SK-N-SH (cell line): ENCODE measurements at regions not wholly inside any gene's neighbourhood (a gene's known extent, or its start where the extent isn't known, plus 50 kb on each side); places are given as distances from the start of the nearest gene placed in this dataset.

ENCODE experiments used
- CTCF ChIA-PET: fragments of 300-600, 350-600 bp; formaldehyde crosslinking; extraction: SDS; loops from one replicate; lab custom pipeline; 2021; lab: Yijun Ruan, JAX
- POLR2A ChIA-PET: fragments of 350-600 bp; sonication (Branson Sonifier 250); formaldehyde crosslinking; extraction: SDS; loops from one replicate; lab custom pipeline; 2020; ENCODE audit warnings: antibody characterized with exemption, inconsistent platforms; lab: Yijun Ruan, JAX
- DNase-seq: peaks from one replicate; pipeline ENCODE4 v3.0.0; 2012
- H2AFZ ChIP-seq: fragments of 200-600 bp; sonication (generic); 2 replicates; pipeline ENCODE4 v1.8.1; 2016; ENCODE audit warnings: antibody characterized with exemption, mild to moderate bottlenecking, low read depth
- H3F3A ChIP-seq: fragments of 200-600 bp; sonication (generic); replicated peaks from 2 replicates; pipeline ENCODE3; 2016; ENCODE audit warnings: antibody characterized with exemption, mild to moderate bottlenecking; ENCODE audit not compliant: insufficient read depth
- H3K27ac ChIP-seq, 2 experiments: fragments of 200-500 bp in 1 of 2; fragments of 200-600 bp in 1 of 2; sonication (Bioruptor generic) in 1 of 2; sonication (generic), shearing (Covaris generic) in 1 of 2; 2 replicates each; pipeline versions ENCODE4 v1.5.1 to v1.6.1; 2014 to 2016; ENCODE audit warnings: low read depth in 2 of 2, inconsistent platforms in 1 of 2, low read length in 1 of 2, mild to moderate bottlenecking in 1 of 2, mixed read lengths in 1 of 2
- H3K27me3 ChIP-seq: fragments of 200-600 bp; sonication (generic), shearing (Covaris generic); 2 replicates; pipeline ENCODE4 v1.6.1; 2016; ENCODE audit warnings: mixed run types; ENCODE audit not compliant: insufficient read depth
- H3K36me3 ChIP-seq, 2 experiments: fragments of 200-500 bp in 1 of 2; fragments of 200-600 bp in 1 of 2; sonication (Bioruptor generic) in 1 of 2; sonication (generic) in 1 of 2; replicated peaks in 1 of 2; 2 replicates each; pipeline versions ENCODE3 to v1.5.1; 2014 to 2016; ENCODE audit warnings: low read length in 1 of 2, mild to moderate bottlenecking in 1 of 2; ENCODE audit not compliant: insufficient read depth in 2 of 2, control insufficient read depth in 1 of 2
- H3K4me1 ChIP-seq, 2 experiments: fragments of 200-500 bp in 1 of 2; fragments of 200-600 bp in 1 of 2; sonication (Bioruptor generic) in 1 of 2; sonication (generic), shearing (Covaris generic) in 1 of 2; 2 replicates each; pipeline versions ENCODE4 v1.5.1 to v1.6.1; 2014 to 2016; ENCODE audit warnings: low read depth in 1 of 2, low read length in 1 of 2, mixed run types in 1 of 2; ENCODE audit not compliant: insufficient read depth in 2 of 2, control insufficient read depth in 1 of 2
- H3K4me2 ChIP-seq: fragments of 200-600 bp; sonication (generic), shearing (Covaris generic); 2 replicates; pipeline ENCODE4 v1.6.1; 2017; ENCODE audit warnings: mixed run types
- H3K4me3 ChIP-seq, 2 experiments: fragments of 200-500 bp in 1 of 2; fragments of 200-600 bp in 1 of 2; sonication (Bioruptor generic) in 1 of 2; sonication (generic), shearing (Covaris generic) in 1 of 2; 2 replicates each; pipeline versions ENCODE4 v1.5.1 to v1.8.1; 2014 to 2016; ENCODE audit warnings: low read depth in 2 of 2, inconsistent platforms in 1 of 2, low read length in 1 of 2, mild to moderate bottlenecking in 1 of 2, mixed read lengths in 1 of 2, moderate library complexity in 1 of 2
- H3K79me2 ChIP-seq: fragments of 200-600 bp; sonication (generic); 2 replicates; pipeline ENCODE4 v1.8.1; 2017; ENCODE audit warnings: mild to moderate bottlenecking; ENCODE audit not compliant: insufficient read depth
- H3K9ac ChIP-seq: fragments of 200-600 bp; sonication (generic); 2 replicates; pipeline ENCODE4 v1.6.1; 2017; ENCODE audit warnings: mixed run types
- H3K9me2 ChIP-seq: fragments of 200-600 bp; sonication (generic); 2 replicates; pipeline ENCODE4 v1.6.1; 2017; ENCODE audit warnings: mixed run types
- H3K9me3 ChIP-seq: fragments of 200-600 bp; sonication (generic); 2 replicates; pipeline ENCODE4 v1.6.1; 2017; ENCODE audit warnings: mixed run types, mild to moderate bottlenecking, moderate library complexity
- H4K20me1 ChIP-seq: fragments of 200-600 bp; sonication (generic); 2 replicates; pipeline ENCODE4 v1.6.1; 2017; ENCODE audit warnings: mild to moderate bottlenecking, mixed run types; ENCODE audit not compliant: insufficient read depth
- ELF1 ChIP-seq: IDR thresholded peaks from 2 replicates; pipeline ENCODE4 v1.4.0; 2012
- EP300 ChIP-seq, 2 experiments: IDR thresholded peaks; 2 replicates each; pipeline versions ENCODE4 v1.4.0 to v1.6.1; 2012; ENCODE audit warnings: borderline replicate concordance in 1 of 2, low read depth in 1 of 2, low read length in 1 of 2
- EZH2phosphoT487 ChIP-seq: fragments of 200-600 bp; sonication (generic); IDR thresholded peaks from 2 replicates; pipeline ENCODE4 v1.6.1; 2017; ENCODE audit warnings: low read depth, mixed run types, mild to moderate bottlenecking, antibody characterized with exemption, moderate library complexity, borderline replicate concordance
- FOXJ3 ChIP-seq: sonication (generic); formaldehyde crosslinking; IDR thresholded peaks from 2 replicates; pipeline ENCODE4 v1.5.1; 2020; ENCODE audit warnings: mild to moderate bottlenecking, missing genetic modification reagents
- FOXM1 ChIP-seq: IDR thresholded peaks from 2 replicates; pipeline ENCODE4 v1.4.0; 2012; ENCODE audit warnings: low read depth, mild to moderate bottlenecking
- GABPA ChIP-seq: IDR thresholded peaks from 2 replicates; pipeline ENCODE4 v1.4.0; 2012; ENCODE audit warnings: low read depth, mild to moderate bottlenecking
- GATA2 ChIP-seq: sonication (generic); formaldehyde crosslinking; IDR thresholded peaks from 2 replicates; pipeline ENCODE4 v1.5.0; 2020; ENCODE audit warnings: mild to moderate bottlenecking, missing genetic modification reagents
- JUND ChIP-seq: IDR thresholded peaks from 2 replicates; pipeline ENCODE4 v1.4.0; 2012
- MEF2A ChIP-seq: IDR thresholded peaks from 2 replicates; pipeline ENCODE4 v1.4.0; 2012; ENCODE audit warnings: low read depth, borderline replicate concordance
- NRF1 ChIP-seq: IDR thresholded peaks from 2 replicates; pipeline ENCODE4 v1.6.1; 2012; ENCODE audit warnings: low read depth, mild to moderate bottlenecking, low read length
- PBX3 ChIP-seq: IDR thresholded peaks from 2 replicates; pipeline ENCODE4; 2012
- RAD21 ChIP-seq: IDR thresholded peaks from 2 replicates; pipeline ENCODE4 v1.6.1; 2012; ENCODE audit warnings: mild to moderate bottlenecking, low read length
- RCOR1 ChIP-seq: fragments of 150-350 bp; IDR thresholded peaks from 2 replicates; pipeline ENCODE4 v1.6.1; 2017; ENCODE audit warnings: antibody characterized with exemption, low read length
- RXRA ChIP-seq: IDR thresholded peaks from 2 replicates; pipeline ENCODE4 v1.4.0; 2012; ENCODE audit warnings: low read depth, mild to moderate bottlenecking, borderline replicate concordance
- TEAD4 ChIP-seq: IDR thresholded peaks from 2 replicates; pipeline ENCODE4 v1.4.0; 2012; ENCODE audit warnings: mild to moderate bottlenecking, borderline replicate concordance; ENCODE audit not compliant: insufficient read depth
- USF2 ChIP-seq: fragments of 150-350 bp; IDR thresholded peaks from 2 replicates; pipeline ENCODE4 v1.6.1; 2017; ENCODE audit warnings: antibody characterized with exemption, low read length, low read depth, borderline replicate concordance
- YY1 ChIP-seq: IDR thresholded peaks from 2 replicates; pipeline ENCODE4 v1.4.0; 2012; ENCODE audit warnings: low read depth, mild to moderate bottlenecking
- ZBTB33 ChIP-seq: IDR thresholded peaks from 2 replicates; pipeline ENCODE4 v1.4.0; 2012; ENCODE audit warnings: low read depth, borderline replicate concordance
- WGBS: methylation state at CpG from one replicate; pipeline ENCODE4 v1.1.6; 2017; ENCODE audit warnings: low lambda C conversion rate; 5-methylcytosine and 5-hydroxymethylcytosine counted together
- small RNA-seq, 7 experiments: library from RNA; depleted of rRNA; stranded (forward); fragments of <200 nt; gene quantifications; one replicate each; pipeline ENCODE3, GENCODE V24; 2012
- TF ChIP-seq, protein P1 (sequence below): IDR thresholded peaks from 2 replicates; pipeline ENCODE4 v1.4.0; 2012; ENCODE audit warnings: low read depth

- POLR2A ChIA-PET = no interaction called here
- DNase-seq = no peak
- WGBS = 90% methylated on average over 2 of the region's 2 CpGs
Observed at GRCh38 chr18:44630118-44630517, 50.6 kb upstream of the SETBP1 start.

More at GRCh38 chr18:44630118-44630517, 50.6 kb upstream of the SETBP1 start:
- H3K4me2 ChIP-seq = no peak overlapping the region
- no peaks in the 10 kb centered on the region for H3K36me3 ChIP-seq
- no peaks in the 10 kb centered on the region for H3F3A ChIP-seq
- no peak overlapping the region for H3K9ac ChIP-seq
- no peaks in the 10 kb centered on the region for H3K9me2 ChIP-seq
- H3K27me3 ChIP-seq = no peaks in the 10 kb centered on the region
- H3K4me3 ChIP-seq = no peak overlapping the region
- CTCF ChIA-PET = no interaction called here
- H3K27ac ChIP-seq = no peak overlapping the region
- H3K79me2 ChIP-seq = no peaks in the 10 kb centered on the region
- no peak for TF ChIP-seq ZBTB33
- TF ChIP-seq RCOR1 = no peak
- no peak for TF ChIP-seq RXRA
- no peak for TF ChIP-seq GATA2 (CRISPR knock-in tag)
- no peak for TF ChIP-seq EZH2phosphoT487
- no peak for TF ChIP-seq RAD21
- TF ChIP-seq FOXJ3 (CRISPR knock-in tag) = no peak
- TF ChIP-seq TEAD4 = no peak
- no peak for TF ChIP-seq YY1
- no peak for TF ChIP-seq USF2
- TF ChIP-seq PBX3 = no peak
- no peak for TF ChIP-seq NRF1
- TF ChIP-seq EP300 (IDR thresholded peaks at IDR 0.05; ENCODE audit: borderline replicate concordance in 1 of 2, low read depth in 1 of 2, low read length in 1 of 2) = no peak
- no peak for TF ChIP-seq MEF2A
- TF ChIP-seq ELF1 = no peak
- TF ChIP-seq, protein P1, sequence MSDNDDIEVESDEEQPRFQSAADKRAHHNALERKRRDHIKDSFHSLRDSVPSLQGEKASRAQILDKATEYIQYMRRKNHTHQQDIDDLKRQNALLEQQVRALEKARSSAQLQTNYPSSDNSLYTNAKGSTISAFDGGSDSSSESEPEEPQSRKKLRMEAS = no peak
- no peak for TF ChIP-seq GABPA
- TF ChIP-seq JUND = no peak
- no peak for TF ChIP-seq FOXM1
- peaks cover 0 to 9% of the 10 kb centered on the region in 2 experiments; a peak in 1 of 4 replicates for H3K4me1 ChIP-seq
- H4K20me1 ChIP-seq = no peaks in the 10 kb centered on the region
- no peaks in the 10 kb centered on the region for H3K9me3 ChIP-seq
- no peak overlapping the region for H2AFZ ChIP-seq

Small RNA genes in the stretch of these regions (small RNA-seq; reads per million reads assigned to genes)
- gene RNA5SP455 = 0 reads per million in 7 experiments
